SK-N-SH treated with all-trans-retinoic acid at 6 μM for 48 hours (cell line): ENCODE measurements at regions not wholly inside any gene's neighbourhood (a gene's known extent, or its start where the extent isn't known, plus 50 kb on each side); places are given as distances from the start of the nearest gene placed in this dataset.

ENCODE experiments used
- ATAC-seq: fragments of 200-7000 bp; cut with Tn5 transposase; 3 replicates; pipeline ENCODE4 v1.9.1; 2020; ENCODE audit warnings: mild to moderate bottlenecking, moderate library complexity
- ARNTL ChIP-seq: fragments of 450-650 bp; formaldehyde crosslinking; IDR thresholded peaks from 2 replicates; pipeline ENCODE4 v1.5.0; 2020; ENCODE audit warnings: low read depth, mild to moderate bottlenecking, moderate library complexity, borderline replicate concordance
- BACH2 ChIP-seq: fragments of 250-450 bp; sonication (Bioruptor Pico); IDR thresholded peaks from 2 replicates; pipeline ENCODE4 v1.9.0; 2021; ENCODE audit warnings: mild to moderate bottlenecking, borderline replicate concordance
- CSDC2 ChIP-seq: fragments of 250-450 bp; sonication (Bioruptor Pico); IDR thresholded peaks from 2 replicates; pipeline ENCODE4 v1.5.0; 2020; ENCODE audit warnings: mild to moderate bottlenecking, moderate library complexity
- ESRRG ChIP-seq: fragments of 250-450 bp; sonication (Bioruptor Pico); IDR thresholded peaks from 2 replicates; pipeline ENCODE4 v1.6.1; 2021; ENCODE audit warnings: mild to moderate bottlenecking
- GLIS3 ChIP-seq: fragments of 250-450 bp; sonication (Bioruptor Pico); IDR thresholded peaks from 2 replicates; pipeline ENCODE4 v1.5.0; 2020; ENCODE audit warnings: mild to moderate bottlenecking, moderate library complexity
- ISL1 ChIP-seq: fragments of 250-450 bp; sonication (Bioruptor Pico); IDR thresholded peaks from 2 replicates; pipeline ENCODE4 v2.1.2; 2022; ENCODE audit warnings: mild to moderate bottlenecking, moderate library complexity
- OSR1 ChIP-seq: fragments of 250-450 bp; sonication (Bioruptor Pico); IDR thresholded peaks from 2 replicates; pipeline ENCODE4 v1.8.0; 2022; ENCODE audit warnings: moderate library complexity, mild to moderate bottlenecking, inconsistent platforms
- PPARA ChIP-seq: fragments of 250-450 bp; sonication (Bioruptor Pico); IDR thresholded peaks from 2 replicates; pipeline ENCODE4 v1.5.0; 2020; ENCODE audit warnings: mild to moderate bottlenecking, borderline replicate concordance
- RARB ChIP-seq: fragments of 250-450 bp; sonication (Bioruptor Pico); IDR thresholded peaks from 2 replicates; pipeline ENCODE4 v1.8.0; 2021; ENCODE audit warnings: mild to moderate bottlenecking, moderate library complexity
- SNAI2 ChIP-seq: fragments of 250-450 bp; sonication (Bioruptor Pico); IDR thresholded peaks from 2 replicates; pipeline ENCODE4 v1.5.0; 2020; ENCODE audit warnings: mild to moderate bottlenecking, moderate library complexity
- TCF4 ChIP-seq: fragments of 250-450 bp; sonication (Bioruptor Pico); IDR thresholded peaks from 2 replicates; pipeline ENCODE4 v1.8.0; 2021; ENCODE audit warnings: mild to moderate bottlenecking, moderate library complexity, borderline replicate concordance
- TOX ChIP-seq: fragments of 250-450 bp; sonication (Bioruptor Pico); IDR thresholded peaks from 2 replicates; pipeline ENCODE4 v1.8.0; 2021; ENCODE audit warnings: mild to moderate bottlenecking, moderate library complexity, borderline replicate concordance
- ZC3H10 ChIP-seq: fragments of 250-450 bp; sonication (Bioruptor Pico); IDR thresholded peaks from 2 replicates; pipeline ENCODE4 v1.5.1; 2021; ENCODE audit warnings: mild to moderate bottlenecking, moderate library complexity
- ZFP3 ChIP-seq: fragments of 250-450 bp; sonication (Bioruptor Pico); IDR thresholded peaks from 2 replicates; pipeline ENCODE4 v1.5.0; 2020; ENCODE audit warnings: mild to moderate bottlenecking, moderate library complexity
- ZNF565 ChIP-seq: fragments of 450-650 bp; formaldehyde crosslinking; conservative IDR thresholded peaks from 2 replicates; pipeline ENCODE4 v1.5.0; 2020; ENCODE audit warnings: low read depth, mild to moderate bottlenecking, moderate library complexity
- ZNF70 ChIP-seq: fragments of 450-650 bp; formaldehyde crosslinking; IDR thresholded peaks from 2 replicates; pipeline ENCODE4 v1.5.0; 2020; ENCODE audit warnings: mild to moderate bottlenecking, moderate library complexity
- ZNF8 ChIP-seq: fragments of 450-650 bp; formaldehyde crosslinking; IDR thresholded peaks from 2 replicates; pipeline ENCODE4 v1.5.0; 2020; ENCODE audit warnings: mild to moderate bottlenecking, moderate library complexity
- TF ChIP-seq, protein P1 (sequence below): fragments of 250-450 bp; sonication (Bioruptor Pico); IDR thresholded peaks from 2 replicates; pipeline ENCODE4 v1.8.0; 2021; ENCODE audit warnings: low read depth, mild to moderate bottlenecking, moderate library complexity, borderline replicate concordance
- TF ChIP-seq, protein P2 (sequence below): fragments of 250-450 bp; sonication (Bioruptor Pico); IDR thresholded peaks from 2 replicates; pipeline ENCODE4 v1.5.1; 2020; ENCODE audit warnings: low read depth, mild to moderate bottlenecking, moderate library complexity
- TF ChIP-seq, protein P3 (sequence below): fragments of 250-450 bp; sonication (Bioruptor Pico); IDR thresholded peaks from 2 replicates; pipeline ENCODE4 v1.8.0; 2020; ENCODE audit warnings: mild to moderate bottlenecking, moderate library complexity, borderline replicate concordance
- TF ChIP-seq, protein P4 (sequence below): fragments of 250-450 bp; sonication (Bioruptor Pico); IDR thresholded peaks from 2 replicates; pipeline ENCODE4 v1.5.1; 2021; ENCODE audit warnings: mild to moderate bottlenecking, moderate library complexity
- TF ChIP-seq, protein P5 (sequence below): fragments of 250-450 bp; sonication (Bioruptor Pico); IDR thresholded peaks from 2 replicates; pipeline ENCODE4 v1.5.0; 2020; ENCODE audit warnings: mild to moderate bottlenecking, moderate library complexity

DNA sequence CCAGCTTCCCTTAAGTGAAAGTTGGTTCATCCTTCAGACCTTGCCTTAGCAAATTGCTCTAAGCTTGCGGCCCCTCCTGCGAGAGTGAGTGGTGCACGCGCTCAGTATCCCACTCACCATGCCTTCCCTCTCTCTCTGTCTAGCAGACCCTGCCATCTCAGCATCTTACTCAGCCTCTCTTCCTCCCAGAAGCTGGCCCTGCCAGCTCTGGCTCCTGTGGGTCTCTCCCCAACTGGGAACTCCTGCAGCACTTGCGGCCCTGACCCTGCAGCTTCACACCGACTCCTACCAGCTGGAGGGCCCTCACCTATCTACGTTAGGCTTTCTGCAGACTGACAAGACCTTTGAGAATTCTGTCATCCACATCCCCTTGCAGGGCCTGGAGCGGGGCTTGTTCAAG is 286.1 kb upstream of the TLE3 start:
- no peak for TF ChIP-seq CSDC2 (CRISPR knock-in tag)
- no peak for TF ChIP-seq GLIS3 (CRISPR knock-in tag)
- no peak for TF ChIP-seq ZFP3 (CRISPR knock-in tag)
- no peak for TF ChIP-seq PPARA
- TF ChIP-seq SNAI2 (CRISPR knock-in tag): no peak
- no peak for TF ChIP-seq ZNF8 (CRISPR knock-in tag)
- TF ChIP-seq, protein P1, sequence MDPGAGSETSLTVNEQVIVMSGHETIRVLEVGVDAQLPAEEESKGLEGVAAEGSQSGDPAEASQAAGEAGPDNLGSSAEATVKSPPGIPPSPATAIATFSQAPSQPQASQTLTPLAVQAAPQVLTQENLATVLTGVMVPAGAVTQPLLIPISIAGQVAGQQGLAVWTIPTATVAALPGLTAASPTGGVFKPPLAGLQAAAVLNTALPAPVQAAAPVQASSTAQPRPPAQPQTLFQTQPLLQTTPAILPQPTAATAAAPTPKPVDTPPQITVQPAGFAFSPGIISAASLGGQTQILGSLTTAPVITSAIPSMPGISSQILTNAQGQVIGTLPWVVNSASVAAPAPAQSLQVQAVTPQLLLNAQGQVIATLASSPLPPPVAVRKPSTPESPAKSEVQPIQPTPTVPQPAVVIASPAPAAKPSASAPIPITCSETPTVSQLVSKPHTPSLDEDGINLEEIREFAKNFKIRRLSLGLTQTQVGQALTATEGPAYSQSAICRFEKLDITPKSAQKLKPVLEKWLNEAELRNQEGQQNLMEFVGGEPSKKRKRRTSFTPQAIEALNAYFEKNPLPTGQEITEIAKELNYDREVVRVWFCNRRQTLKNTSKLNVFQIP: no peak
- TF ChIP-seq ZC3H10 (CRISPR knock-in tag): no peak
- no peak for TF ChIP-seq ZNF565 (CRISPR knock-in tag)
- TF ChIP-seq BACH2 (CRISPR knock-in tag): no peak
- TF ChIP-seq, protein P2, sequence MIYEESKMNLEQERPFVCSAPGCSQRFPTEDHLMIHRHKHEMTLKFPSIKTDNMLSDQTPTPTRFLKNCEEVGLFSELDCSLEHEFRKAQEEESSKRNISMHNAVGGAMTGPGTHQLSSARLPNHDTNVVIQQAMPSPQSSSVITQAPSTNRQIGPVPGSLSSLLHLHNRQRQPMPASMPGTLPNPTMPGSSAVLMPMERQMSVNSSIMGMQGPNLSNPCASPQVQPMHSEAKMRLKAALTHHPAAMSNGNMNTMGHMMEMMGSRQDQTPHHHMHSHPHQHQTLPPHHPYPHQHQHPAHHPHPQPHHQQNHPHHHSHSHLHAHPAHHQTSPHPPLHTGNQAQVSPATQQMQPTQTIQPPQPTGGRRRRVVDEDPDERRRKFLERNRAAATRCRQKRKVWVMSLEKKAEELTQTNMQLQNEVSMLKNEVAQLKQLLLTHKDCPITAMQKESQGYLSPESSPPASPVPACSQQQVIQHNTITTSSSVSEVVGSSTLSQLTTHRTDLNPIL (CRISPR knock-in tag): no peak
- no peak for TF ChIP-seq ISL1 (CRISPR knock-in tag)
- TF ChIP-seq TOX (CRISPR knock-in tag): no peak
- no peak for TF ChIP-seq ARNTL
- TF ChIP-seq, protein P3, sequence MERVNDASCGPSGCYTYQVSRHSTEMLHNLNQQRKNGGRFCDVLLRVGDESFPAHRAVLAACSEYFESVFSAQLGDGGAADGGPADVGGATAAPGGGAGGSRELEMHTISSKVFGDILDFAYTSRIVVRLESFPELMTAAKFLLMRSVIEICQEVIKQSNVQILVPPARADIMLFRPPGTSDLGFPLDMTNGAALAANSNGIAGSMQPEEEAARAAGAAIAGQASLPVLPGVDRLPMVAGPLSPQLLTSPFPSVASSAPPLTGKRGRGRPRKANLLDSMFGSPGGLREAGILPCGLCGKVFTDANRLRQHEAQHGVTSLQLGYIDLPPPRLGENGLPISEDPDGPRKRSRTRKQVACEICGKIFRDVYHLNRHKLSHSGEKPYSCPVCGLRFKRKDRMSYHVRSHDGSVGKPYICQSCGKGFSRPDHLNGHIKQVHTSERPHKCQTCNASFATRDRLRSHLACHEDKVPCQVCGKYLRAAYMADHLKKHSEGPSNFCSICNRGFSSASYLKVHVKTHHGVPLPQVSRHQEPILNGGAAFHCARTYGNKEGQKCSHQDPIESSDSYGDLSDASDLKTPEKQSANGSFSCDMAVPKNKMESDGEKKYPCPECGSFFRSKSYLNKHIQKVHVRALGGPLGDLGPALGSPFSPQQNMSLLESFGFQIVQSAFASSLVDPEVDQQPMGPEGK (CRISPR knock-in tag): no peak
- no peak for TF ChIP-seq ESRRG (CRISPR knock-in tag)
- TF ChIP-seq RARB: no peak
- TF ChIP-seq TCF4: no peak
- TF ChIP-seq, protein P4, sequence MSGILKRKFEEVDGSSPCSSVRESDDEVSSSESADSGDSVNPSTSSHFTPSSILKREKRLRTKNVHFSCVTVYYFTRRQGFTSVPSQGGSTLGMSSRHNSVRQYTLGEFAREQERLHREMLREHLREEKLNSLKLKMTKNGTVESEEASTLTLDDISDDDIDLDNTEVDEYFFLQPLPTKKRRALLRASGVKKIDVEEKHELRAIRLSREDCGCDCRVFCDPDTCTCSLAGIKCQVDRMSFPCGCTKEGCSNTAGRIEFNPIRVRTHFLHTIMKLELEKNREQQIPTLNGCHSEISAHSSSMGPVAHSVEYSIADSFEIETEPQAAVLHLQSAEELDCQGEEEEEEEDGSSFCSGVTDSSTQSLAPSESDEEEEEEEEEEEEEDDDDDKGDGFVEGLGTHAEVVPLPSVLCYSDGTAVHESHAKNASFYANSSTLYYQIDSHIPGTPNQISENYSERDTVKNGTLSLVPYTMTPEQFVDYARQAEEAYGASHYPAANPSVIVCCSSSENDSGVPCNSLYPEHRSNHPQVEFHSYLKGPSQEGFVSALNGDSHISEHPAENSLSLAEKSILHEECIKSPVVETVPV (CRISPR knock-in tag): no peak
- ATAC-seq: no peak

DNA sequence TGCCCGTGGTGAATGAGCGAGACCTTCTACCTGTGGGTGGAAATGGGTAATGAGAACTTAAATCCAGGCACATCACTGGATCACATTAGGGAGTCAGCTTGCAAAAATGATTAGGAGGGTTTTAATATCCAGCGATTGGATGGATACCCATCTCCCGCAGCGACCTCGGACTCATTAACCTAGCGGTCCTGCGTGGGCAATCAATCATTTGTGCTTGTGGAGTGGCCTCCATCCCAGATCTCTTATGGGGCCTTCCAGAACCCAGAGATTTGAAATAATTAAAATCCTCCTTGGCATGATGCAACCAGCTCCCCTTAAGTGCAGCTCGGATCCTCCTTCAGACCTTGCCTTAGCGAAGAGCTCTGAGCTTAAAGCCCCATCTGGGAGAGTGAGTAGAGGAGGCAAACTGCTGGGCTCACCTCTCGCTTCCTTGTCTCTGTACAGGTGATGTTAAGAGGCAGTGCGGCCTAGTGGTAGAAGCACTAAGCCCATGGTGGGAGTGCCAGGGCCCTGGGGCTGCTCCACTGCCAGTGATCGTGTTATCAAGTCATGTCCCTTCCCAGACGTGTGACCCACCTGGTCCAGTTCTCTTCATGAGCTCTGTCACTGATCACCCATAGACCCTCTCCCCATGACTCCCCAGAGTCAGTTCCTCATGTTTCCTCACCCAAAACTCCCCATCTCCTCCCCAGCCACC is 285.2 kb upstream of the TLE3 start:
- no peak for ATAC-seq
- TF ChIP-seq ARNTL (no peak), ZNF70 (CRISPR knock-in tag) (no peak), OSR1 (CRISPR knock-in tag) (no peak), TOX (CRISPR knock-in tag) (no peak), PPARA (no peak), ZC3H10 (CRISPR knock-in tag) (no peak), CSDC2 (CRISPR knock-in tag) (no peak), BACH2 (CRISPR knock-in tag) (no peak), ZFP3 (CRISPR knock-in tag) (no peak), SNAI2 (CRISPR knock-in tag) (no peak), RARB (no peak), GLIS3 (CRISPR knock-in tag) (no peak), ZNF8 (CRISPR knock-in tag) (no peak), TCF4 (no peak)
- TF ChIP-seq, protein P5, sequence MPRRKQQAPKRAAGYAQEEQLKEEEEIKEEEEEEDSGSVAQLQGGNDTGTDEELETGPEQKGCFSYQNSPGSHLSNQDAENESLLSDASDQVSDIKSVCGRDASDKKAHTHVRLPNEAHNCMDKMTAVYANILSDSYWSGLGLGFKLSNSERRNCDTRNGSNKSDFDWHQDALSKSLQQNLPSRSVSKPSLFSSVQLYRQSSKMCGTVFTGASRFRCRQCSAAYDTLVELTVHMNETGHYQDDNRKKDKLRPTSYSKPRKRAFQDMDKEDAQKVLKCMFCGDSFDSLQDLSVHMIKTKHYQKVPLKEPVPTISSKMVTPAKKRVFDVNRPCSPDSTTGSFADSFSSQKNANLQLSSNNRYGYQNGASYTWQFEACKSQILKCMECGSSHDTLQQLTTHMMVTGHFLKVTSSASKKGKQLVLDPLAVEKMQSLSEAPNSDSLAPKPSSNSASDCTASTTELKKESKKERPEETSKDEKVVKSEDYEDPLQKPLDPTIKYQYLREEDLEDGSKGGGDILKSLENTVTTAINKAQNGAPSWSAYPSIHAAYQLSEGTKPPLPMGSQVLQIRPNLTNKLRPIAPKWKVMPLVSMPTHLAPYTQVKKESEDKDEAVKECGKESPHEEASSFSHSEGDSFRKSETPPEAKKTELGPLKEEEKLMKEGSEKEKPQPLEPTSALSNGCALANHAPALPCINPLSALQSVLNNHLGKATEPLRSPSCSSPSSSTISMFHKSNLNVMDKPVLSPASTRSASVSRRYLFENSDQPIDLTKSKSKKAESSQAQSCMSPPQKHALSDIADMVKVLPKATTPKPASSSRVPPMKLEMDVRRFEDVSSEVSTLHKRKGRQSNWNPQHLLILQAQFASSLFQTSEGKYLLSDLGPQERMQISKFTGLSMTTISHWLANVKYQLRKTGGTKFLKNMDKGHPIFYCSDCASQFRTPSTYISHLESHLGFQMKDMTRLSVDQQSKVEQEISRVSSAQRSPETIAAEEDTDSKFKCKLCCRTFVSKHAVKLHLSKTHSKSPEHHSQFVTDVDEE (CRISPR knock-in tag): no peak
- TF ChIP-seq, protein P1: no peak
- TF ChIP-seq, protein P3 (CRISPR knock-in tag): no peak
- TF ChIP-seq, protein P2 (CRISPR knock-in tag): no peak
- TF ChIP-seq, protein P4 (CRISPR knock-in tag): no peak
